HG03575 (cell line): ENCODE measurements at regions not wholly inside any gene's neighbourhood (a gene's known extent, or its start where the extent isn't known, plus 50 kb on each side); places are given as distances from the start of the nearest gene placed in this dataset.

Source experiments
- ATAC-seq: cut with Tn5 transposase; IDR thresholded peaks from one replicate; pipeline ENCODE4 v1.9.1; 2021; ENCODE audit not compliant: unreplicated experiment, insufficient number of reproducible peaks, low FRiP score; ENCODE audit errors: extremely low read depth

DNA sequence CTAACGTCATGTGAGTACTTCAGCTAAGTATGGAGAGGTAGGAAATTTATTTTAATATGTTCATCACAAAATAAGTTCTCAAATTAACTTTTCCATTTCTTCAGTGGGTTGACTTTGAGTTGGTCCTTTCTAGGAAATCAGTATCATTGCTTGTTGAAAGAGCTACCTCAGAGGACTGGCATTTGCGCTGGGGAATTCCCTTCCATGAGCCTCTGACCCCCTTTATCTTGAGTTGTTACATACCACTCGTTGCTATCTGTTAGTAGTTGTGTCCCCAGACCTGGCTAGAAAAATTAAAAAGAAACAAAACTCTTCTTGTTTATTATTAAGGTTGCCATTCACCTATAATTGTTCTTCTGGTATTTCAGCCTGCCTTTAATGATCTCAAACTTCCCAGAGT, 96.8 kb upstream of the ROBO2 start:
- ATAC-seq: no peak

DNA sequence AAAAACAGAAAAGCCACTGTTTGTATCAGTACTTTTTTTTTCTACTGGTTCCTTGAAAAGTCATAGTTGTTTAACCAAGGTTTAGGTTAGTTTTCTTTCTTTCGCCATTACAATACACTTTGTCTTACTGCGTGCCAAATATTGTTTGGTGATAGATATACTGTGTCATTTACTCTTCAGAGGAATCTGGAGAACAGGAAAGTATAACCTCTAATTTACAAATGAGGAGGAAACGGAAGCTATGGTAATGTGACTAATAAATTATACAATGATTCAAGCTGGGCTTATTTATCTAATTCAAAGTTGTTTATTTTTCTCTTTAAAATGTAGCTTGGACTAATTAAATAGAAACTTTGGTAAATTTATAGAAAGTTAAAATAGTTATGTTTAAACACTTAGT, 96.2 kb upstream of the ROBO2 start:
- ATAC-seq: no peak

DNA sequence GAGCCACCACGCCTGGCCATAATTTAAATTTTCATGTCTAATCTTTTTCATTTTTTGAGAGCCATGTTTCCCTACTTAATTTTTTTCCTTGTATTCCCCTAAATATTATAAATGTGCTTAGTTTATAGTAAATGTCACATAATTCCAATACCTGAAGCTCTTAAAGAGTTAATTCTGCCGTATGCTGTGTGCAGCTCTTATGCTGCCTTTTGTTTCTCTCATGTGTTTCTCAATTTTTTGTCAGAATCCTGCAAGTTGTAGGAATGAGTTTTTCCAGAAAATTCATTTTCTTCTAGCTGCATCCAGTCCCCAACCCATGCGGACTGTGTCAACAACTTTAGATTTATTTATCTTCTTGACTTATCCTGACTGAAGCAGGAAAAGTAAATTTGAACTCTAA, 90.9 kb upstream of the ROBO2 start:
- no peak for ATAC-seq

DNA sequence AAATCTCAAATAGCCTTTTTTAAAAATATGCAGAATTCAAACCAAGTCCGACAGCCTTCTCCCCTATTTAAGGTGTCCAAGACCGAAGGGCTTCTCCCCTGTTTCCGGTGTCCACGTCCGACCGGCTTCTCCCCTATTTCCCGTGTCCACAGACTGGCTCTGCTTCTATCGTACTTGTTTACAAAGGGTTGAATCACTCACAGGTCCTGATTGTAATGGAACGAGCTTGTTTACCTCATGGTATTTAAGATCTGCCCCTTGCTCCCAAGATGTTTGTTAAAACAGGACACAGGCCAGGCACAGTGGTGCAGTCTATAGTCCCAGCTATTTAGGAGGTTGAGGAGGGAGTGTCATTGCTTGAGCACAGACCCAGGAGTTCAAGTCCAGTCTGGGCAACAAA, 90.4 kb upstream of the ROBO2 start:
- no peak for ATAC-seq

DNA sequence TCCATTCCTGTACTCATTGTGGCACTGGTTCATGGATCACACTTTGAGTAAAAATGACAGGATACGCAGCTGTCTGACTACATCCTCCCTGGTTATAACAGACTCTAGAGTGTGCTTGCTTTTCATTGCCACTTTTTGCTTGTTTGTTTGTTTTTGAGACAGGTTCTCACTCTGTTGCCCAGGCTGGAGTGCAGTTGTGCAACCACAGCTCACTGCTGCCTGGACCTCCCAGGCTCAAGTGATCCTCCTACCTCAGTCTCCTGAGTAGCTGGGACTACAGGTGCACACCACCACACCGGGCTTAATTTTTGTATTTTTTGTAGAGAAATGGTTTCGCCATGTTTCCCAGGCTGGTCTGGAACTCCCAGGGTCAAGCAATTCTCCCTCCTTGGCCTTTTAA, 89.3 kb upstream of the ROBO2 start:
- no peak for ATAC-seq

DNA sequence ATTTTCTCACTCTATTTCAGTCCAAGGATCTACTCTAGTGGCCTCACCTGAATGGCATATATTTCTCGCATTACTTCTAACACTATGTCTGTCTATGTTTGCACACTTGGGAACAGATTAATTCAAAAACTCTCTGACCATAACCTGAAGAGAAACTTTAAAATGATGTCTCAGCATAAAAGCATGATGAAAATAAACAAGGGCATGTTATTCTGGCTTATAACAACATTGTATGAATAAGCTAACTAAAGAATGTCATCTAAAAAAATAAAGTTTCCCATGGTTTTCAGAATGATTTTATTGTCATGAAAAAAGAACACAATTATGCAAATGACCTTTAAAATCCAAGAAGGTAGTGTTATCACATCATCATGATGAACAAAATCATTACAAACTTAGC, 85.5 kb upstream of the ROBO2 start:
- ATAC-seq: no peak

DNA sequence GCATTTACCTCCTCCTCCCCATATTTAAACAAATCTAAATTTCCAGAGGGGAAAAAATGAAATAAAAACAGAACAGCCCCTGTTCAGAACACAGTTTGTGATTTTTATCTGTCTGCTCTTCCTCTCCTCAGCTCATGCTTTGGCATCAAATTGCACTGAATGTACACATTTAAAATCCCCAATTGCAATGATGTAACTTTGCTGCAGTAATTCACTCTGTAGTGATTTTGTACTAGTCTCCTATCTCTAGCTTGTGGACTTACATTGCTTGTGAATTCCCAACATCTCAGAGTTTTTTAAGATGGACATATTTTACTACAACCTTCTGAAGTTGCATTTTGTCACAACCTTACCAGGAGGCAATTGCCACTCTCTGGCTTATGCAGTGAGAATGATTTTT, 81.6 kb upstream of the ROBO2 start:
- ATAC-seq: no peak

DNA sequence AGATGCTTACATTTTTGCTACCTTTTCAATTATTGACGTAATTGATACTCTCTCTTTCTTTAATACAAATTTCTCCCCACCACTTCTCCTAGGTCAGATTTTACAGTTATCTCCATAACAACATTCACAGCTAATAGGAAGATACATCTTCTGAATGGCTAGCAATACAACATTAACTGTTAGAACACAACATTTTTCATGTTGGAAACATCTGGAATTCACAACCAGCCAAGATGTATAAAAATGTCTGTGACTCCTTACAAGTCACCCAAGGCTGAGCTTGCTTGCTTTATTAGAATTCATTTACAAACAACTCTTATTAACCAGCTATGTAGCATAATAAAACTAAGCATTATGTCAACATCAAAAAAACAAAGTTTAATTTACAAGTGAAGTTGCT, 81.0 kb upstream of the ROBO2 start:
- no peak for ATAC-seq

DNA sequence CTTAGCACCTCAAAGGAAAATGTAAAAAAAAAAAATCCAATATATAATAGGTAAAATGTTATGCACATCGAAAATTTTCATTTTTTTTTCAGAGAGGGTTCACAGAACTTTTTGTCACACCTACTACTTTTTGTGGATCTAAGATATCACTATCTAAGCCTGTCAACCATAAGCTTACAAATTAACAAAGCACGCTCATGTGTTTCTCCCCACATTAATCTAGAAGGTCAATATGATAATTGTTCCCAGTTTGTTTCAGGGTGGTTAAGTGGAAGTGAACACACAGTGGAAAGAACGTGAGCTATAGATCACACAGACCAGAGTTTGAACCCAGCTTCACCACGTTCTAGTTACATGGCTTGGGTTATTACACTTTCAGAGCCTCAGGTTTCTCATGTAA, 78.6 kb upstream of the ROBO2 start:
- no peak for ATAC-seq

DNA sequence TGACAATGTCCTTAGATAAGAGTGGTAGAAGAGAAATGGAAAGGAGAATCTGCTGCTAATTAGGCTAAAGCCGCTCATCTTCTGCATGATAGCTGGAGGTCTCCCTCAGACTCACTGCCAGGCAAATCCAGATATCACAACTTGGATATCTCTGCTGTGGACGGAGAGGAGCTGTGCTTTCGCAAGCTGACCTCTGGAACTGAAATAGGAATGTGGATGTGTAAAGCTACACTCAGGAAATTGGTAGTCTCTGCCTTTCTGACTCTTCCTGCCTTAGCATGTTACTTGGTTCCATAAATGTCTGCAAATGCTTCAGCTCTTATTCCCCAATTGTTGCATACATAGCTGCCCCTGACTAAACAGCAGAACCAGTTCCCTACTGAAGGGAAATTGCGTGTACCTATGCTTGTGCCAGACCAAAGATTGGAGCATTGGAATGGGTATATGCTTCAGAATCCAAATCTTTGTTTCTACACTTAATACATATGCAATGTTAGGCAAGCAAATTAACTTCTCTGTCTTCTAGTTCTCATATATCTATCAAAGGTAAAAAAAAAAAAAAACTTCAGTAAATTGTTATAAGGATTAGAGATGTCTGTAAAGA, 74.7 kb upstream of the ROBO2 start:
- no peak for ATAC-seq

DNA sequence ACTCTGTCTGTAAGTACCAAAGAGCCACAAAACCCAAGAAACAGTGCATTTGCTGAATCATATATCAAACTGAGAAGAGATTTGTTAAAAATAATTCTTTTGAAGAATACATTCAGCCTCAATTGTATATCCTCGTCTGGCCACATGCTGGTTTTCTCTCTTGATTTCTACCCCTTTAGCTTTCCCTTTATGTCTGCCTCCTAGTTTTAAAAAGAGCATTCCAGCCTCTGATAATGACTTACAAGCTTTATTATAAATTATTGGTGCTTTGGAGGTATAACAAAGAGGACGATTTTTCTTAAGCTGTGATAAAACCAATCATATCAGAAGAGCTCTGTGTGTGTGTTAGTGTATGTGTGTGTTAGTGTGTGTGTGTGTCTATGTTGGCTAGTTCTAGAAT, 70.4 kb upstream of the ROBO2 start:
- no peak for ATAC-seq

DNA sequence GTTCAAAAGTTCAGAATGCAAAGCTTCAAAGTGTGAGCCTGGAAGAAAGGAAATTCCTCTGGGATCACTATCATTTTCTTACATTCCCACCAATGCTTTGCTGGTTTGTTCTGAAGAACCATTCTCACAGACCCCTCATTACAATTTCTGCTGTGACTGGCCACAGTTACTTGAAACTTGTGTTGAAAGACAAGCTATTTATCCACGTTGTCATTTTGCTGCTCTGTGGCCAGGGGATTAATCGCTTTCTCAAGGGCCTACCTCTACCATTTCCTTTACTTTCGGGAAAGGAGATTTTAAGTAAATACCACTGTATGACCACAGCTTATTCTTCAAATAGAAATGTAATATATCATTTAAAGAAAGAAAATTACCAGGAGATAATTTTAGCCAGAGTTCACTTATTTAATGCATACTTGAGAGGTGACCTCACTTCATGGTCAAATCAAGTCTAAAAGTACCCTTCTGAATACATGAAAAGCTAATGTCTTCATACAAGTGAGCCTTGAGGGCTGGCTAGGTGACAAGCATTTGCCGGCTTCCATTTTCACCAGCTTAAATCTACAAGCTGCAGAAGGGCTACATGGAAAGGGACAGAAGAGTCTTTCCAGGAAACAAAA, 69.8 kb upstream of the ROBO2 start:
- ATAC-seq: no peak

DNA sequence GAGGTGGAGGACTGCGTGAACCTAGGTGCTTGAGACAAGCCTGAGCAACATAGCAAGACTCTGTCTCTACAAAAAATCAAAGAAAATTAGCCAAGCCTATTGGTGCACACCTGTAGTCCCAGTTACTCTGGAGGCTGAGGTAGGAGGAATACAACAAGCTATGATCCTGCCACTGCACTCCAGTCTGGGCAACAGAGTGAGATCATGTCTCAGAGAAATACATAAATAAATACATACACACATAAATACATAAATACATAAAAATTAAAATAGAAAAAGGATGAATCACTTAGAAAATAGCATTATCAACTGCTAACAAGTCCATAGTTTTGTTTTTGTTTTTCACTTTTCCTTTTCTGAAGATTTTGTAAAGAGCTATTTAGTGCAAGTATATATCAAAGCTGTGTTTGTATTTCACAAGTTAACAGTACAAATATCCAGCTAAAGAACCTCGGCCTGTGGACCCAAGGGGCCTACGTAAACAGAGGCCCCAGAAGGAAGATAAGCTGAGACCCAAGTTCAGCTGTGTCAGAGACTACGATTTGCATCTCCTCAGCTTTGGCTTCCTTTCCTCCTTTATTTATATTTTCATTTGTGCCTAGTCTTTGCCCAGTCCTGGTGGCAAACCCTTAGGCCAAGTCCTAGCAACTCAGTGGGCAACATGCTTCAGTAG, 67.1 kb upstream of the ROBO2 start:
- ATAC-seq: no peak

DNA sequence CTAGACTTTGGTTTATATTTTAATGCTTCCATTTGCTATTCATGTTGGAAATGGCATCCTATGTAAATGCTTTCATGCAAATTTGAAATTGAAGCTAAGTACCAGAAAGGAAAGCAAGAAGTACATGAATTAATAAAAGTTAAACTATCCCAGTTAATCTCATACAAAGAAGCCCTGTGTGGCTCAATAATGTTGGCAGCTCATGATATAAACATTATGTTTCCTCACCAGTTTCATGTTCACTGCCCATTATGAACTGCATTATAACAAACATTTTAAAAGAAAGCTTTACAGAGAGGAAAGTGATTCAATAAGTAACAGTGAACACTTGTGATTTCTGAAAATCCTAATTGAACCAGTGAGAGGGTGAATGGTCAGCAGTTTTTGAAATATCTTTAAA, 62.9 kb upstream of the ROBO2 start:
- no peak for ATAC-seq

DNA sequence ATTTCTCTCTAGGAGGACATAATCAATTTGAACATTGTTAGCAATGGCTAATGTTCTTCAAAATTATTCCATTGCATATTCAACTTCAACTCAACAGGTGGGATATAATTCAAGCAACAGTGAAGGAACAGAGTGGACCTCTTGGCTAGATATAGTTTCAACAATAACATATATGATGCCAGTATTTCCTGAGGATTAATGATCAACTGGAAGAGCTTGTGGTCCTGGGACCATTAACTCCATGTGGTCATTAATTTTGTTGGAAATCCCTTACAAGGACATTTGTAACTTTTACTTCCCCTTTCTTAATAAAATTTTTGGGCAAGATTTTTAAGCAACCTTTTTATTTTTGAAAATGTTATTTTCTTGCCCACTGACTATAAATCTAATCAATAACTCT, 54.3 kb upstream of the ROBO2 start:
- ATAC-seq: no peak

DNA sequence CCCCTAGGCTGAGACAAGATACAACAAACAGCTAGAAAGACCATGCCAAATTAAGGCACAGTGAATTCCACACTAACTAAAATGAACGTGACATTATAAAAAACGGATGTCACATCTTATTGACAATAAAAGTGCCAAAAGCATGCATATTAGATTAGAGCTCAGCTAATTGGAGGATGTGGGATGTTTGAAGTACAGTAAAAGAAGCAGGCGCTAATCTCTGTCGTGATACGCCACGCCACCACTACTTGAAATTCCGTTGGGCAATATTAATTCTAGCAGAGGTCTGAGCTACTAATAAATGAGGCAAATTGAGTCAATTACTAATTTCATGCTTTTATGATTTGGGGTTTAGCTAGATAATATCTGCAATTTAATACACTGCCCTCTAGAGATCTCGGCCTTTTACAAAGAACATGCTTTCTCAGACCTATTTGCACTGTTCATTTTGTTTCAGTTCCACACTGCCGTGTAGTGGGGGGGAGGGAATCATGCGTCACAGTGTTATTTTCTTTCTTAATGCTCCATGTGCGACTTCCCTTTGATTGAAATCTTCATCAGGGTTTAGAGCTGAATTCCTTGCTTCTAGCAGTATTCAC, 52.9 kb upstream of the ROBO2 start:
- ATAC-seq: no peak
